H1 (cell line): ENCODE measurements at regions not wholly inside any gene's neighbourhood (a gene's known extent, or its start where the extent isn't known, plus 50 kb on each side); places are given as distances from the start of the nearest gene placed in this dataset.

Source experiments
- CTCF ChIA-PET: fragments of 300-600 bp; sonication (Branson Sonifier 250); formaldehyde crosslinking; loops from one replicate; lab custom pipeline; 2021; ENCODE audit not compliant: partially characterized antibody; lab: Charles Lee
- POLR2A ChIA-PET: fragments of 300-600 bp; sonication (Branson Sonifier 250); formaldehyde crosslinking; loops from one replicate; lab custom pipeline; 2021; ENCODE audit warnings: inconsistent platforms; ENCODE audit not compliant: partially characterized antibody; lab: Charles Lee
- DNase-seq, 2 experiments: peaks; one replicate each; pipeline versions ENCODE4 v3.0.0 to v3.0.0-alpha.2; 2010 to 2022; ENCODE audit warnings: low spot score in 2 of 2, low read depth in 1 of 2, mixed read lengths in 1 of 2
- FAIRE-seq: peaks from 2 replicates; lab custom pipeline; 2011; peaks lifted over from hg19 to GRCh38; lab: Jason Lieb, UNC
- H2AFZ ChIP-seq: 2 replicates; pipeline ENCODE4 v1.8.1; 2012; ENCODE audit warnings: low read length, inconsistent platforms
- H2AK5ac ChIP-seq: 2 replicates; pipeline ENCODE4 v1.6.1; 2013; ENCODE audit warnings: low read depth, low read length
- H2BK120ac ChIP-seq: replicated peaks from 2 replicates; pipeline ENCODE3; 2013; ENCODE audit warnings: low read depth, low read length, inconsistent platforms
- H2BK12ac ChIP-seq: 2 replicates; pipeline ENCODE4 v1.6.1; 2013; ENCODE audit warnings: low read depth, low read length
- H2BK15ac ChIP-seq: 2 replicates; pipeline ENCODE4 v1.6.1; 2013; ENCODE audit warnings: low read length
- H2BK20ac ChIP-seq: 2 replicates; pipeline ENCODE4 v1.6.1; 2013; ENCODE audit warnings: low read length
- H2BK5ac ChIP-seq: 2 replicates; pipeline ENCODE4 v1.6.1; 2013; ENCODE audit warnings: low read depth, low read length
- H3K14ac ChIP-seq: 2 replicates; pipeline ENCODE4 v1.6.1; 2013; ENCODE audit warnings: inconsistent platforms; ENCODE audit not compliant: insufficient read length
- H3K18ac ChIP-seq: 2 replicates; pipeline ENCODE4 v1.6.1; 2013; ENCODE audit warnings: low read length; ENCODE audit errors: extremely low read depth
- H3K23ac ChIP-seq: 2 replicates; pipeline ENCODE4 v1.6.1; 2013; ENCODE audit warnings: inconsistent platforms; ENCODE audit not compliant: insufficient read length
- H3K23me2 ChIP-seq: 2 replicates; pipeline ENCODE4 v1.6.1; 2013; ENCODE audit warnings: low read depth, low read length
- H3K27ac ChIP-seq: 2 replicates; pipeline ENCODE4 v1.6.1; 2011; ENCODE audit warnings: low read depth, low read length, inconsistent platforms
- H3K27me3 ChIP-seq, 4 experiments: replicated peaks in 1 of 4; 1 replicate in 1 of 4; 2 replicates in 3 of 4; pipeline versions ENCODE4 v1.6.1 to v1.8.1; 2011 to 2013; ENCODE audit warnings: low read length in 3 of 4, mild to moderate bottlenecking in 3 of 4, inconsistent platforms in 2 of 4, mixed read lengths in 2 of 4, moderate library complexity in 1 of 4; ENCODE audit not compliant: control insufficient read depth in 3 of 4, insufficient read depth in 3 of 4; ENCODE audit errors: extremely low read depth in 1 of 4
- H3K36me3 ChIP-seq, 4 experiments: 2 replicates each; pipeline versions ENCODE4 v1.6.1 to v1.8.1; 2011 to 2013; ENCODE audit warnings: mild to moderate bottlenecking in 4 of 4, low read length in 3 of 4, moderate library complexity in 2 of 4, control low read depth in 1 of 4, inconsistent platforms in 1 of 4; ENCODE audit not compliant: insufficient read depth in 4 of 4, control insufficient read depth in 2 of 4
- H3K4ac ChIP-seq: replicated peaks from 2 replicates; pipeline ENCODE3; 2013; ENCODE audit warnings: low read length, low read depth, mixed read lengths, inconsistent platforms; ENCODE audit not compliant: insufficient read length
- H3K4me1 ChIP-seq, 4 experiments: replicated peaks in 1 of 4; 1 replicate in 1 of 4; 2 replicates in 3 of 4; pipeline versions ENCODE4 v1.6.1 to v1.8.1; 2011 to 2013; ENCODE audit warnings: low read length in 3 of 4, inconsistent platforms in 2 of 4, mixed read lengths in 1 of 4; ENCODE audit not compliant: insufficient read depth in 4 of 4, control insufficient read depth in 3 of 4
- H3K4me2 ChIP-seq, 2 experiments: 2 replicates each; pipeline versions ENCODE4 v1.6.1 to v1.8.1; 2011 to 2013; ENCODE audit warnings: low read depth in 2 of 2, low read length in 2 of 2, control low read depth in 1 of 2, inconsistent platforms in 1 of 2, mild to moderate bottlenecking in 1 of 2; ENCODE audit not compliant: insufficient read depth in 1 of 2
- H3K4me3 ChIP-seq, 4 experiments: fragments of 200-600, 300-600 bp in 1 of 4; sonication (generic), shearing (Covaris generic), sonication (Bioruptor Twin) in 1 of 4; 2 replicates each; pipeline versions ENCODE4 v1.5.1 to v1.8.1; 2011 to 2016; ENCODE audit warnings: low read length in 4 of 4, low read depth in 3 of 4, control low read depth in 2 of 4, inconsistent platforms in 2 of 4, mild to moderate bottlenecking in 2 of 4, mixed read lengths in 1 of 4, moderate library complexity in 1 of 4; ENCODE audit not compliant: insufficient read depth in 2 of 4; ENCODE audit errors: extremely low read depth in 1 of 4
- H3K56ac ChIP-seq: replicated peaks from 2 replicates; pipeline ENCODE3; 2013; ENCODE audit warnings: low read depth, mild to moderate bottlenecking, mixed read lengths, low read length, inconsistent platforms; ENCODE audit not compliant: insufficient read length
- H3K79me1 ChIP-seq: 2 replicates; pipeline ENCODE4 v1.6.1; 2013; ENCODE audit warnings: low read depth, low read length, control low read depth
- H3K79me2 ChIP-seq, 2 experiments: 2 replicates each; pipeline versions ENCODE4 v1.6.1 to v1.8.1; 2012 to 2013; ENCODE audit warnings: low read length in 2 of 2, mild to moderate bottlenecking in 2 of 2, inconsistent platforms in 1 of 2; ENCODE audit not compliant: insufficient read depth in 2 of 2, control insufficient read depth in 1 of 2
- H3K9ac ChIP-seq, 4 experiments: replicated peaks in 1 of 4; 1 replicate in 1 of 4; 2 replicates in 3 of 4; pipeline versions ENCODE4 v1.6.1 to v1.8.1; 2011 to 2013; ENCODE audit warnings: low read depth in 3 of 4, low read length in 3 of 4, control low read depth in 2 of 4, mild to moderate bottlenecking in 2 of 4, moderate library complexity in 2 of 4, inconsistent platforms in 1 of 4; ENCODE audit errors: extremely low read depth in 1 of 4
- H3K9me3 ChIP-seq, 2 experiments: 2 replicates each; pipeline versions ENCODE4 v1.6.1 to v1.8.1; 2012 to 2013; ENCODE audit warnings: mild to moderate bottlenecking in 2 of 2, moderate library complexity in 2 of 2, control low read depth in 1 of 2, inconsistent platforms in 1 of 2, low read depth in 1 of 2, low read length in 1 of 2, mixed read lengths in 1 of 2; ENCODE audit not compliant: insufficient read depth in 2 of 2
- H4K20me1 ChIP-seq, 2 experiments: replicated peaks in 1 of 2; 2 replicates each; pipeline versions ENCODE3 to v1.8.1; 2011 to 2013; ENCODE audit warnings: inconsistent platforms in 2 of 2, low read length in 2 of 2, mild to moderate bottlenecking in 1 of 2; ENCODE audit not compliant: insufficient read depth in 2 of 2, control insufficient read depth in 1 of 2
- H4K5ac ChIP-seq: 2 replicates; pipeline ENCODE4 v1.6.1; 2013; ENCODE audit warnings: low read length, low read depth, mixed read lengths, inconsistent platforms; ENCODE audit not compliant: insufficient read length
- H4K8ac ChIP-seq: 2 replicates; pipeline ENCODE4 v1.8.0; 2013; ENCODE audit warnings: mild to moderate bottlenecking, moderate library complexity, low read length, inconsistent platforms; ENCODE audit not compliant: insufficient read depth; ENCODE audit errors: extremely low read depth
- H4K91ac ChIP-seq: replicated peaks from 2 replicates; pipeline ENCODE3; 2013; ENCODE audit warnings: low read length, mixed read lengths, inconsistent platforms; ENCODE audit not compliant: insufficient read length
- RBBP5 ChIP-seq: IDR thresholded peaks from 2 replicates; pipeline ENCODE4 v1.7.1; 2012; ENCODE audit warnings: low read depth, mild to moderate bottlenecking, inconsistent platforms, low read length, moderate library complexity, borderline replicate concordance
- WGBS, 2 experiments: shearing (Covaris generic) in 1 of 2; methylation state at CpG; one replicate each; pipeline versions ENCODE4 v1.1.6 to v1.1.7; 2013 to 2015; ENCODE audit warnings: low lambda C conversion rate in 2 of 2, mixed read lengths in 2 of 2, inconsistent platforms in 1 of 2, low coverage in 1 of 2, missing lambda C conversion rate in 1 of 2; ENCODE audit not compliant: insufficient replicate concordance in 2 of 2, insufficient coverage in 1 of 2, insufficient read length in 1 of 2; ENCODE audit errors: extremely low coverage in 1 of 2, missing lambda C conversion rate in 1 of 2; 5-methylcytosine and 5-hydroxymethylcytosine counted together

DNA sequence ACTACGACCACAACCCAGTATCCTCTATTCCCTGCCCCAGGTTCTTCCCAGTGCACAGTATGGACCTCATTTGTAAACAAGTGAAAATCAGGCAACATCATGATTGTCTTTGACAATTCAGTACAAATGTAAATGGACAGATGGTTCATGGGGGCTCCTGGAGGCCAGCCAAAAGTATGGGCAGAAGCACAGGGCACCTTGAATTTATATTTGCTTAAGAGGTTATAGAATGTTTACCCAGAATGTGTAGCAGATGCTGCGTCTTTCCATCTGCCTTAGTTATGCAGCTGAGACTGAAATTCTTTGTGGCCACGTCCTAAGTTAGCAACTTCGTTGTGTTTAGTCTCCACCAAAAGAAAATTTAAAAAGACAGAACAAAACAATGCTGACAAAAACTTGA lies 559.6 kb upstream of the NRSN1 start:
- H3K9ac ChIP-seq, result no peak overlapping the region
- no peak overlapping the region for H2BK20ac ChIP-seq
- no peak for TF ChIP-seq RBBP5
- H3K36me3 ChIP-seq, result no peaks in the 10 kb centered on the region
- H3K18ac ChIP-seq, result no peak overlapping the region
- no peaks in the 10 kb centered on the region for H3K79me1 ChIP-seq
- H3K23ac ChIP-seq, result no peak overlapping the region
- H3K9me3 ChIP-seq, result peaks cover 0 to under 1% of the 10 kb centered on the region in 2 experiments; a peak in 1 of 4 replicates
- no peak overlapping the region for H3K56ac ChIP-seq
- no peaks in the 10 kb centered on the region for H3K23me2 ChIP-seq
- H2BK12ac ChIP-seq, result no peak overlapping the region
- H2BK5ac ChIP-seq, result no peak overlapping the region
- no peak overlapping the region for H2AFZ ChIP-seq
- CTCF ChIA-PET, result no interaction called here
- H4K5ac ChIP-seq, result no peak overlapping the region
- H3K27me3 ChIP-seq, result no peaks in the 10 kb centered on the region
- DNase-seq (no peak), FAIRE-seq (no peak)
- WGBS, 2 experiments, result 95% methylated on average over 4 of the region's 4 CpGs; no CpG with 5 or more reads in 1 of the 2 experiments
- no peak overlapping the region for H3K4ac ChIP-seq
- H3K27ac ChIP-seq, result no peak overlapping the region
- no peak overlapping the region for H3K4me2 ChIP-seq
- no peaks in the 10 kb centered on the region for H4K20me1 ChIP-seq
- no peak overlapping the region for H2BK15ac ChIP-seq
- H3K4me3 ChIP-seq, result no peak overlapping the region
- no peak overlapping the region for H4K91ac ChIP-seq
- POLR2A ChIA-PET, result no interaction called here
- peaks cover 0 to 4% (median 4%) of the 10 kb centered on the region in 4 experiments; a peak in 3 of 7 replicates for H3K4me1 ChIP-seq
- no peaks in the 10 kb centered on the region for H3K79me2 ChIP-seq
- no peak overlapping the region for H2AK5ac ChIP-seq
- no peak overlapping the region for H2BK120ac ChIP-seq
- no peak overlapping the region for H4K8ac ChIP-seq
- no peak overlapping the region for H3K14ac ChIP-seq
